ENCODE measurements at regions not wholly inside any gene's neighbourhood (a gene's known extent, or its start where the extent isn't known, plus 50 kb on each side); places are given as distances from the start of the nearest gene placed in this dataset.

GRCh38 chr10:47109906-47110305, 190.1 kb upstream of the GDF10 start:
- H3K36me3 ChIP-seq (replicated peaks in 1 of 2; ENCODE audit: control extremely low read depth in 1 of 2, control insufficient read depth in 1 of 2, extremely low read depth in 1 of 2, insufficient read depth in 2 of 2, low read length in 1 of 2) = no peaks in the 10 kb centered on the region
- ChIA-PET POLR2A (no interaction called here), CTCF (no interaction called here)
- Mint-ChIP-seq H3K4me3 (no peak overlapping the region), H3K9me3 (ENCODE audit: insufficient read depth) (no peaks in the 10 kb centered on the region), H3K27me3 (no peaks in the 10 kb centered on the region), H3K4me1 (peaks cover 10% of the 10 kb centered on the region), H3K27ac (no peak overlapping the region)
- H3K4me2 ChIP-seq (replicated peaks; ENCODE audit: low read depth, low read length, poor library complexity, severe bottlenecking) = no peak overlapping the region
- no peak overlapping the region for H3K27ac ChIP-seq (ENCODE audit: low read length in 2 of 2)
- 100% methylated on average over 1 of the region's 2 CpGs for WGBS (ENCODE audit: insufficient coverage)
- H3K27me3 ChIP-seq (replicated peaks in 1 of 4; ENCODE audit: control extremely low read depth in 1 of 4, control insufficient read depth in 3 of 4, insufficient read depth in 4 of 4, low read length in 3 of 4) = peaks cover 0 to 3% (median 0%) of the 10 kb centered on the region in 4 experiments
- intact Hi-C loops (cut with micrococcal nuclease) = no loop called here
- H3K79me2 ChIP-seq (ENCODE audit: control insufficient read depth, insufficient read depth, low read length) = no peaks in the 10 kb centered on the region
- DNase-seq (no peak), ATAC-seq (ENCODE audit: low read depth) (no peak)
- H2AFZ ChIP-seq (ENCODE audit: insufficient read depth, low read depth, low read length, poor library complexity, severe bottlenecking) = no peak overlapping the region
- H4K20me1 ChIP-seq (ENCODE audit: control insufficient read depth, insufficient read depth, low read length, poor library complexity, severe bottlenecking) = no peaks in the 10 kb centered on the region
- no peaks in the 10 kb centered on the region for H3K4me1 ChIP-seq (ENCODE audit: control insufficient read depth in 2 of 2, insufficient read depth in 2 of 2, low read length in 2 of 2)
- TF ChIP-seq CTCF (IDR thresholded peaks at IDR 0.05) = no peak
- TF ChIP-seq EZH2 (IDR thresholded peaks at IDR 0.05; ENCODE audit: borderline replicate concordance, insufficient read depth, low read depth, low read length, poor library complexity, severe bottlenecking) = no peak
- H3K9me3 ChIP-seq (ENCODE audit: control extremely low read depth in 1 of 3, control insufficient read depth in 2 of 3, insufficient read depth in 1 of 3, low read length in 2 of 3) = no peaks in the 10 kb centered on the region
- no peak overlapping the region for H3K4me3 ChIP-seq (ENCODE audit: control extremely low read depth in 1 of 5, extremely low read depth in 1 of 5, insufficient read depth in 1 of 5, low read depth in 2 of 5, low read length in 4 of 5)
- no peak overlapping the region for H3K9ac ChIP-seq (ENCODE audit: low read length)

DNA sequence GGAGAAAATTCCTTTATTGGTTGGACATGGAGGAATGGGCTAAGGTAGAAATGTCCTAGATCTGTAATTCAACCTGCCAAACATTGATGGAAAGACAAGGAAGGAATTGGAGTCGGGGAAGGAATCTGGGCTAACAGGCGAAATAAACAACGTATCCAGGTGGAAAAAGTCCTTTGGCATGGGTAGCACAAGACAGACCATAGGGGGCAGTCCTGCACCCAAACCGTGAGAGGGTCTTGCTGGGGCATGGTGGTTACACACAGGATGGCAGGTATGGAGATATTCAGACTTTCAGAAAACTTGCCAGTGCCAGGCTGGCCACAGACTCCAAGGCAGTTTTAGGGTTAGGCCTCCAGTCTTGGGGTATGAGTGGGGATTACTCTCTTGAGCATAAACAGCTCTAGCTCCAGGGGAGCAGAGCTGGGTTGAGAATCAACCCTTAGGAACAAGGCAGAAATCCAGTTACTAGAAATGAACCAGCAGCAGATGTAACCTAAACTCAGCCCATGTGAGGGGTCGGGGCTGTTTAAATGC, 188.6 kb upstream of the GDF10 start:
- Mint-ChIP-seq H3K4me3 (no peak overlapping the region), H3K27ac (no peak overlapping the region), H3K9me3 (ENCODE audit: insufficient read depth) (no peaks in the 10 kb centered on the region), H3K27me3 (no peaks in the 10 kb centered on the region), H3K4me1 (peaks cover 7% of the 10 kb centered on the region)
- Histone ChIP-seq H3K79me2 (ENCODE audit: control insufficient read depth, insufficient read depth, low read length) (no peaks in the 10 kb centered on the region), H3K4me1 (ENCODE audit: control insufficient read depth in 2 of 2, insufficient read depth in 2 of 2, low read length in 2 of 2) (no peaks in the 10 kb centered on the region), H3K9me3 (ENCODE audit: control extremely low read depth in 1 of 3, control insufficient read depth in 2 of 3, insufficient read depth in 1 of 3, low read length in 2 of 3) (no peaks in the 10 kb centered on the region), H3K4me2 (replicated peaks; ENCODE audit: low read depth, low read length, poor library complexity, severe bottlenecking) (no peak overlapping the region), H3K27ac (ENCODE audit: low read length in 2 of 2) (no peak overlapping the region), H3K9ac (ENCODE audit: low read length) (no peak overlapping the region), H3K36me3 (replicated peaks in 1 of 2; ENCODE audit: control extremely low read depth in 1 of 2, control insufficient read depth in 1 of 2, extremely low read depth in 1 of 2, insufficient read depth in 2 of 2, low read length in 1 of 2) (no peaks in the 10 kb centered on the region), H3K4me3 (ENCODE audit: control extremely low read depth in 1 of 5, extremely low read depth in 1 of 5, insufficient read depth in 1 of 5, low read depth in 2 of 5, low read length in 4 of 5) (no peak overlapping the region), H4K20me1 (ENCODE audit: control insufficient read depth, insufficient read depth, low read length, poor library complexity, severe bottlenecking) (no peaks in the 10 kb centered on the region), H2AFZ (ENCODE audit: insufficient read depth, low read depth, low read length, poor library complexity, severe bottlenecking) (no peak overlapping the region), H3K27me3 (replicated peaks in 1 of 4; ENCODE audit: control extremely low read depth in 1 of 4, control insufficient read depth in 3 of 4, insufficient read depth in 4 of 4, low read length in 3 of 4) (peaks cover 0 to 3% (median 0%) of the 10 kb centered on the region in 4 experiments)
- ATAC-seq (ENCODE audit: low read depth) (no peak), DNase-seq (no peak)
- TF ChIP-seq EZH2 (IDR thresholded peaks at IDR 0.05; ENCODE audit: borderline replicate concordance, insufficient read depth, low read depth, low read length, poor library complexity, severe bottlenecking) = no peak
- no peak for TF ChIP-seq CTCF (IDR thresholded peaks at IDR 0.05)
- CTCF ChIA-PET = no interaction called here
- POLR2A ChIA-PET = no interaction called here
- 87% methylated on average over 5 of the region's 5 CpGs for WGBS (ENCODE audit: insufficient coverage)
- intact Hi-C loops (cut with micrococcal nuclease) = no loop called here
